Ramos (cell line): ENCODE measurements at regions not wholly inside any gene's neighbourhood (a gene's known extent, or its start where the extent isn't known, plus 50 kb on each side); places are given as distances from the start of the nearest gene placed in this dataset.

Experiments
- in situ Hi-C: fragments of 300-500 bp; cut with MboI; formaldehyde crosslinking; loops from one replicate; pipeline ENCODE4 v1.14.3; 2022; ENCODE audit warnings: low sequenced_read_pairs; ENCODE audit not compliant: unreplicated experiment

DNA sequence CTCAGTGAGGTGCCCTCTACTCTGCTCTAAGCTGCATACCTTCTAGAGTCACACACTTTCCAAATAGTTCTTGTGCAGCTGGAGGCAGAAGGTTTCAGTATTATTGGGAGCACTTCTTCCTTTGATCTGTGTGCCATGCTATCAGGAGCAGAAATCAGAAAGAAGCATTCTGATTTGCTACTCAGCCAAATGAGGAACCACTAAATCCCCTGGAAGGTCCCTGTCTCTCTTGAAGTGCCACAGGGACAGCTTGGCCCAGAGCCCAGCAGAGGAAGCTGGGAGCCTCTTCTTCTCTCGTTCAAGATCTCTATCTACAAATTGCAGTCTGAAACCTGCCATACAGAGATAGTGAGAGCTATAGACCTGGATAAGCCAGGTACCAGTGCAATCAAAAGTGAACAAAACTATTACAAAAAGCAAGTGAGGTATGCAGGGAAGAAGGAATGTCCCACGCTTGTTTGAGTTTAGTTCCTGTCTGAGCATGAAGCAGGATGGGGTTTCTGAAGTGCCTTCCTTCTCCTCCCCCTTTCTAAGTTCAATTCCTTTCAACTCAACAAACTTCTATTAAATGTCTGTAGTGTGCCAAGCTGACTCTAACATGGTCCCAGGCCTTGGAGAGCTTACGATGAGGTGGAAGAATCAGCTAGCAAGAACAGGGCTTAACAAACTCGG, 100.9 kb upstream of the PARP11 start:
- in situ Hi-C loops: no loop called here

DNA sequence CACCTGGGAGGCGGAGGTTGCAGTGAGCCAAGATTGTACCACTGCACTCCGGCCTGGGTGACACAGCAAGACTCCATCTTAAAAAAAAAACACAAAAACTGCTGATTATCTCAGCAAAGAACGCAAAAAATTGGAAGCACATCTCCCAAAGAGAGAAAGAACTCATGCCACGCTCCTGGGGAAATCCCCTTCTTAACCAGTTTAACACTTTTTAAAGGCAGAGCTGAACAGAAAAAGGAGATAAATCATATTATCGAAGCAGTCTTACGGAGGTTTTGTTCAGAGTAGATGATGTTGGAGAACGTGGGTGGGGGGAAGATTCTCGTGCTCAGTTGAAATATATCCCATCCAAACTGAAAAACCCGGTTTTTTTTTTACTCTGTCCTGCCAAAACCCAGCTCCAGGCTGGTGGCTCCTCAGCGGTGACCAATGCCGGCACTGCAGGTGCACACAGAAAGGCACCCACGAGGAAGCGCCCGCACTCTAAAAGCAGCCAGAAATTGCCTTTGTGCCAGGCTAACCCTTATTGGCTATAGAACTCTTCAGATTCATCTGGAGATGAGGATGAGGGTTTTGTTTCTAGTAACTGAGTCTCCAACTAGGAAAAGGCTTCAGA, 100.2 kb upstream of the PARP11 start:
- in situ Hi-C loops: no loop called here

DNA sequence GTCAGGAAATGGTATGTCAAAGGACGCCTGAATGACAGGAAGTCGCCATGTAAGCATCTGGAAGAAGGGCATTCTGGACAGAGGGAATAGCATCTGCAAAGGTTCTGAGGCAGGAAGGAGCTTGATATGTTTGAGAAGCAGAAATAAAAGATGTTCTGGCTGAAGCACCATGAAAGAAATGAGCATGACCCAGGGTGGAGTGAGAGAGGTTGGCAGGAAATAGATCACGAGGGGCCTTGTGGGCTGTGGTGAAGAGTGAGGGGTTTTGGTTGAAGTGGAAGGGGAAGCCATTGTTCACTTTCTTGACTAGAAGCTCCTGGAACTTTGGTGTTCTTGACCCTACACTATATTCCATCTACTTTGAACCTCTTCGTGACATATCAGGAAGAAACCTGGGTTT, 99.4 kb upstream of the PARP11 start:
- in situ Hi-C loops: no loop called here

DNA sequence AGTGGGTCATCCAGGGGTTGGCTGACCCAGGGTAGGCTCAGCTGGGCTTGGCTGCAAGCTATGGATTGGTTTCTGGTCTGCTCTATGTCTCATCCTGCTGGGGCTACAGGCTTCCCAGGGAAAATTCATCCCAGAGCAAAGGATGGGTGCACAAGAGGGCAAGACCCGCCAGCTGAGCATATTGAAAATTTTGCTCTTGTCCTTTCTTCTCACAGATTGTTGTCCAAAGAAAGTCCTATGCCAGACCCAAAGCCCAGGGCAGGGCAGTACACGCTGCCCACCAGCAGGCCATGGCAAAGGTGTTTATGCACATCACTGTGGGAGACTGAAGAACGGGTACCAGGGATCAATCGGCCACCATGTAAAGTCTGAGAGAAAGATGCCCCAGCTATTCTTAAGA, 95.3 kb upstream of the PARP11 start:
- in situ Hi-C loops: no loop called here

DNA sequence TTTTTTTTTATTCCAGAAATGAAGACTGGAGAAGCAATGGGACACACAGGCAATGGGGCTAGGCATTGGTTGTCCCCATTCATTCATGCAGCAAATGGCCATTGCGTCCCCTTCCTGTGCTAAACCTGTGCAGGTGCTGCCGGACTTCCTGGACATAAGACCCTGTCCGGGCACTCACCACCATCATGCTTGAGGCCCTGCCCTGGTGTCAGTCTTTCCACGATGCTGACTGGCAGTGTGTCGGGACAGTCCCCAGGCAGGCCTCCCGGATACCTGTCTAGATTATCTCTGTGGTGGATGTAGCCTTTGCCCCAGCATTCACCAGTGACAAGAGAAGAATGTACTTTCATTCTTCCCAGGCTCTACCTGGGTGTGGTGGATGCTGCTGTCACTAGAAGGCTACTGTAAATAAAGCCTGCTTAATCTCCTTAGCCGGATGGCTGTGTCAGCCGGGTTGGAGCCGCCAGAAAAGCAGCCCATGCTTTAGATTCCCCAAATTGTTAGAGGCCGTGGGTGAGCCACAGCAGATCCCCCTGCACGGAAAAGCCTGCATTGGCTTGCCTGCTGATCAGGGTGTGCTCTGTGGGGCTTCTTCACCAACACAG, 94.5 kb upstream of the PARP11 start:
- in situ Hi-C loops: no loop called here

DNA sequence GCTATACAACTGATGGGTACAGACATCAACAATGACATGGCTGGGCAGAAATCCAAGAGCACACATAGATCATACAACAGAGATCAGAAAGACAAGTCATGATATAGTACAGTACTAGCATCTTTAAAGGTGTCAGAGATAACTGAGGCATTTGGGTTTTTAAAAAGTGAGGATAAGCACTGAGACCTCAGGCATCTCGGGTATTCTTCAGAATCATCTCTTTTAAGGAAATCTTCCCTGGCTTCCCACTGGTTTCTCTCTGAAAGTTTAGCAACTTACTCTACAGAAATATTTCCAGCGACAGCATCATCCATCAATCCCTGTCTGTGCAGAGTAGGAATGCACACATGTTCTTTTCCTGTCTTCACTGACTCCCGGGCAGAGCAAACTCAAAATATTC, 93.2 kb upstream of the PARP11 start:
- in situ Hi-C loops: no loop called here

DNA sequence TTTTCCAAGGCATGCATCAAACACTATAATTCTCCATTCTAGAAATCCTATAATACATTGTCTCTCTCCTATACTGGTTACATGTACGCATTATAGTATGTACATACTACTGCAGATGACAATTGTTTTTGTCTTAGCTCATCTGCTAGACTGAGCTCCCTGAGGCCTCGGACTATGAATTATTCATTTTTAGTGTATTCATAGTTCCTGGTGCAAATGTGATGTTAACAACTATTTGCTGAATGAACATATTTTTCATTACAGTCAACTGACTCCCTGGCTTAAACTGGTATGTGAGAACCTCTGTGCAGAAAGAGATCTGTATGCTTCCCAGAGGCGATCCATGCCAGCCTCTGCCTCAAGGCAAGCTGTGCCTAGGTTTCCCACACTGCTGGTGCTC, 91.8 kb upstream of the PARP11 start:
- in situ Hi-C loops: no loop called here

DNA sequence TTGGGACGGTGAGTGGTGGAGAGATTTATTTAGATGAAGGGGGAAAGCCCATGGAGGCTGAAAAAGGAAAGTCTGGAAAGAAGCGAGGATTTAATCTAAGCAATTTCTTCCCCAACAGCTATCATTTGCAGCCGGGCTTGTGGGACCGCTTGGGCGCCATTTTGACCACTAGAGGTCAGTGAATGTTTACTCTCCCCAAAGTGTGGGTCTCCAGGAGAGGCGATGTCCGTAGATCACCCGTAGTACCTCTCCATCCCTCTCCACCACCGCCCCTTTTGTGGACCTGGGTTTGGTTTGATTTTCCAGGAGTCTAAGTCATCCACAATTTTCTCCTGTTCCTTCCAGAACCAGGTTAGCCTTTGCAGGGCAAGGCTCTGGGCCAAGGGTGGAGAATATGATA, 91.2 kb upstream of the PARP11 start:
- in situ Hi-C loops: no loop called here

DNA sequence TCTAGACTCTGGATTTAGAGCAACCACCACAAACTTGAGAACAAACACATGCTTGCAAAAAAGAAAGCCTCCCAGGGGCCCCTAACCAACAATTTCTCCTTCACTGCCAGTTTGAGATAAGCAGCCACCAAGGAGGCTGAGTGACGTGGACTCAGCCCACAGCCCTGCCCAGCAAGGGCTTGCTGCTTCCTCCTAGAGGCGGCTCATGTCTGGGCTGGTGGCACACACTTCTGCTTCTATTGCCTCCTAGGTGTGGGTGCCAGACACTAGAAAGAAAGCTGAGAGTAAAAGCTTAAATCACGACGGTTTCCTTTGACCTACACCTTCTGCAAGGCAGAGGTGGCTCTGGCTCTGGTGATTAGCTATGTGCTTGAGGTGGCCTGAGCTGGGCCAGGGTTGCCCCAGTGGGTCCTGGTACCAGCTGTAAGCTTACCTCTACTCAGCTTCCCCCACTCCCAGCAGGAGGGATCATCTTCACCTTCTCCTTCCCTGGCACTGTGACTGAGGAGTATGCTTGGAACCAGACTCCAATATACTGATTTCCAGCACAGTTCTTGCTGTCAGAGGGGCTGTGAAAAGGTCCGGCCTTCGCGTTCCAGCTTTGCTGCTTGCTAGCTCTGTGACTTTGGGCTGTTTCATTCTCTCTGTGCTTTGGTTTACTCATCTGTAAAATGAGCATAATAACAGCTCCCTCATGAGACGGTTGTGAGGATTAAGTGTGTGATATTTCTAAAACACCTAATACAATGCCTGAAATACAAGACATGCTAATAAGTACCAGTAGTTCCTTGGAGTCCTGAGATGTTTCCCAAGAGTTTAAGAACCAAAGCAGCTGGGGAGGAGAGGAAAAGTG, 89.7 kb upstream of the PARP11 start:
- in situ Hi-C loops: no loop called here

DNA sequence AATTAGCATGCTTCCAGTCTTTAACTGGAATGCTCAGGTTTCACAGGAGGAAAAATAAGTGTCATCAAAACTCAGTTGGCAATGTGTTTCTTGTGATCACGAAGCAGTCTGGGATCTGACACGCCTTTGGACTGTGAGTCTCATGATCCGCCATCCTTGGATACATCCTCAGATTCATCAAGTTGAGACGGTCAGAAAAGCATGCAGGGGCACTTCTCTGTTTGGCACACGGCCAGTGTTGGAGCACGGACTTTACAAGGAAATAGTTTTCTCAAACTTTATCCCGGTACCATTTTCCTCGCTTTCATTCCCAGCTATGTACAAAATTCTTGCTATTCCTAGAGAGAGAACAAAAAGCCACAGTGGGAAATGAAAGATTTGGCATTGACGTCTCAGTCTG, 88.4 kb upstream of the PARP11 start:
- in situ Hi-C loops: no loop called here

DNA sequence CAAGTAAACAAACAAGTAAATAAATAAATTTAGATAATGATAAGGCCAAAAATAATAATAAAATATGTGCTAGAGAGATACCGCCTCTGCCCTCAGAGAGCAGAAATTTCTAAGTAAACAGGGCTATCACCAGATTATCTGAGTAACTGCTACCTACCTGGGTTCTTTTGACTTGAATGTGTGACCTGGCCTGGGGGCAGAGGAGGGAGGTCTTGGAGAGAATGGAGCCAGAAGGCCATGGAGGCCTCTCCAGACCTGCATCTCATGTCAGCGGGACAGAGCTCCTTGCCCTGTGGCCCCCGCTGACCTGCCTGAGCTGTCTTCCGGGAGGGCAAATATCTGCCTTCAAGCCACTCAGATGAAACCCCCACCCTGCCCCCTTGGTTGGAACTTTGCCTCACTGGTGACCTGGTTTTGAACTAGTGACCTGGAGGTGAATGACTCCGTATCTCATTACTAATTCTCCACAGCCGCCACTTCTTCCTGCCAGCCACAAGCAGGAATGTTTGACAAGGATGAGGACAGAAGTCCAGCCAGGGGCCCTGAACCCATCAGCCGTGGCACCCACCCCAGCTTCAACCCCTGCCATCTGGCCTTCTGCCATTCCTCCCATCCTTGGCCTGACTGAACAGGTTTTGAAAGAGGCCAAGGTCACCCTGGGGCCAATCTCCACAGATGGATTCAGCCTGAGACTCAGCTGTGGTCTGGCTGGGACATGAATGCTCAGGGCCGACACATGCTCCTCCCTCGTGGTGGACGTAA, 86.8 kb upstream of the PARP11 start:
- in situ Hi-C loops: no loop called here

DNA sequence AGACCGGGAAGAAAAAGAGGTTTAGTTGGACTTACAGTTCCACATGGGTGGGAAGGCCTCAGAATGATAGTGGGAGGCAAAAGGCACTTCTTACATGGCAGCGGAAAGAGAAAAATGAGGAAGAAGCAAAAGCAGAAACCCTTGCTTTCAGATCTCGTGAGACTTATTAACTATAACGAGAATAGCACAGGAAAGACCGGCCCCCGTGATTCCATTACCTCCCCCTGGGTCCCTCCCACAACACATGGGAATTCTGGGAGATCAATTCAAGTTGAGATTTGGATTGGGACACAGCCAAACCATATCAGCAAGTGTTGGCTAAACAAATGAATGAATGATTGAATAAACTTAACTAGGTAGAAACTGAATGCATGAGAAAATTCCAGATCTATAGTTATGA, 85.3 kb upstream of the PARP11 start:
- in situ Hi-C loops: no loop called here

DNA sequence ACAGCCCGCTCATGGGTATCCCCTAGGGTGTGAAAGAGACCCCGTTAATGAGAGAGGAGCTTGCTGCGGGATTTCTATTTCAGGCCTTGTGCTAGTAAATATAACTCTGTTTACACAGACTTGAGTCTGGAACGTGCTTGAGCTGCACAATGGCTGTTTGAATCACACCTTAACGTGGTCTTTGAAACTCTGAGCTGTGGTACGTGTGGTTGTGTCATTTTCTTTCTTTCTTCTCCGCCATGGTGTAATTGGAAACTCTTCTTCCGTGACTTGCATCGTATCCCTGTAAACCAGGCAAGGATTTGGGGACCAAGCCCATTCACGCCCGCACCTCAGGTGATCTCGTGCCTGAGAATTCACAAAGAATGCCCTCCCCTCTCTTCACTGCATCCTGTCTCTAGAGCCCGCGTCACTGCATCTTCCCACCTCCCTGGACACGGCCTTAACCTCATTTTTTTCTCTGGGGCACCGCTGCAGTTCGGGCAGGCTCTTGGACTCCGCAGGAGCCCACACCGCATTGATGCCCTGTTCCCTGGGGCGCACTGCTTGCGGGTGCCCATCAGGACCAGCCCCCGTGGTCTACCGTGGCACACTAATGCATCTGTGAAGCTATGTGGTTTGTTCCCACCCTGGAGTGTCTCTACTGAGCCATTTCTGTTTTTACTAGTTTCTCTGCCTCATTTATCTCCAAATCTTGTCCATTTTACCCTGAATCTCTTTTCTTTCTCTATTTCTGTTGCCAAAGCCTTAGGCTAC, 78.4 kb upstream of the PARP11 start:
- in situ Hi-C loops: no loop called here

DNA sequence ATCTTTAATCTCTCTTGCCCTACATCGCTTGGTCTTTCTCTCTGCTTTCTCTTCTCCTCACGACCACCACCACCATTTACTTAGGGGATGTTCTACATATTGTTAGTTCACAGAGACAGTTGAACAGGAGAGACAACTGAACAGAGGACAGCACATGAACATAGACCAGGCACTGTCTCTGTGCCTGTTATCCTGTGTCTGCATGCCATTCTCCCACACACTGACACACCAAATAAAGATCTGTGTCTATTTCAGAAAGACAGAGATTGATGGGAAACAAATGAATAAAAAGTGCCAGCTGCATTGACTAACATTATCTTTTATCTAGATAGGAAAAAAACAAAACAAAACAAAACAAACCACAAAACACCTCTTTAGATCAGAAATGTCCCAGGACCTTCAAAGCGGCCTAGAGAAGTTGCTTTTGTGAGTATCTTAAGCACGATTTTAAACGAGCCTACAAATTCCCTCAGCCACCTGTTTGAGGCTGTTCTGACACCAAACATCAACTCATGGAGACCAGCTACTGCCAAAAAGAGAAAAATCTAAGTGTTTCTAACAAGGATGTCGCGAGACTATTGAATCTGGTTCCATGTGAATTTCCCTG, 77.6 kb upstream of the PARP11 start:
- in situ Hi-C loops: no loop called here

DNA sequence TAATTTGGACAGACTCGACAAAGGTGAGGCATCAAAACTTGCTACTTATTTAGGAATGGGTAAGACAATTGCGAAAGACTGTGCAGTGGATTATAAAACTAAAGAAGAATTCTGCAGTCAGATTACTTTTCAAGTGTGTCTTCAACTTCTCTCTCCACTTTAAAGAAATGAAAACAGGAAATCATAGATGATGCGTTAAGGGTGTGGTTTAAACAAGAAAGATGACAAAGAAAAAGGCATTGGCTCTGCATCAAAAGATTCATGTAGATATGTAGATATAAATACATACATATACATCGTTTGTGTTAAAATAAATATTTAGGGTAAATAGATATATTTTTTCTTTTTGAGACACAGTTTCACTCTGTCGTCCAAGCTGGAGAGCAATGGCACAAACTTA, 74.6 kb upstream of the PARP11 start:
- in situ Hi-C loops: no loop called here

DNA sequence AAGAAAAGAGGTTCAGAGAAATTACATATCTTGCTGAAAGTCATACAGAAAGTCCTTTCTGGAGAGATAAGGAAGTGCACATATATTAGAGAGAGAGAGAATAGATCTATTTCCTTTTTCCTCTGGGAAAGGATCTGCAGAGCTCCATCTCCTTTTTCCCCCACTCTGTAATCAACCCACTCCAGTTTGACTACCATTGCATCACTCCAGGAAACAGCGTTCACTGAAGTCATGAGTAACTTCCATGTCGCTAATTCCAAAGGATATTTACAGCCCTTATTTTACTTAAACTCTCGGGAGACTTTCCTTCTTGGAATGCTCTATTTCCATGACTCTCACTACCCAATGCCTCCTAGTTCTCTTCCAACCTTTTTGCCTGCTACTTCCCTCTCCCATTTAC, 72.5 kb upstream of the PARP11 start:
- in situ Hi-C loops: no loop called here

DNA sequence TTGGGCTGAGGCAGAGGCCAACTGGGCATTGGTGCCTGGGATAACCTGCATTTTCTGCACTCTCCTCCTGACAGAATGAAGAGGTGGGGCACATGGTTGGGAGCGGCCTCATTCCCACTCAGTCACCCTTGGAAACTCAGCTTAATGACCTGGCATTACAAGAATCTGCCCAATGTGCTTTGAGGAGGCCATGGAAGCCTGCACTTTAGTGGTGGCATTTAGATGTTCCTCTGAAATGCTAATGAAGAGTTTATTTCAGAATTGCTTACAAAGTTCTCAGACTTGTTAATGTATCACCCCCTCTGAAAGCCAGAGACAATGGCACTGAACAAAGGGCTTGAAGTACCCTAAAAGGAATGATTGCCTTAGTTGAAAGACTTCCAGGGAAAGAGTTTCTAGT, 71.4 kb upstream of the PARP11 start:
- in situ Hi-C loops: no loop called here

DNA sequence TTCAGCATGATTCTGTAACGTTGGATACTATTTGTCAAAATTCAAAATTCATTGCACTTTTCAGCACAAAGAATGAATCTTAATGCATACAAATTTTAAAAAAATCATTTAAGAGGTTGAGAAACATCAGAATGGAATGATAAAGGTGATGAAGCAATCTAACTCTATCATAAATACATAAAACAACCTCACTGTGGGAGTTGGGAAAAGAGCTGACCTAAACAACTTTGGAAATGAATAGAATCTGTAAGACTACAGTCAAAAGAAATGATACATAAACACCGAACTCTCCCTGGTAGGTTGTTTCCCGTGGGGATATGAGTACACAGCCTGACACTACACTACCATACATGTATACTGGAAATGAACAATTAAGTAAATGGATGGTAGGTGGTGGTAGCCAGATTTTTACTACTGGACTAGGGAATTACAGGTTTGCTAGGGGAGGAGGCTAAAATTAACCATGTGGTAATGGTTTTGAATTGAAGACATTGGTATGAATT, 64.9 kb upstream of the PARP11 start:
- in situ Hi-C loops: no loop called here

DNA sequence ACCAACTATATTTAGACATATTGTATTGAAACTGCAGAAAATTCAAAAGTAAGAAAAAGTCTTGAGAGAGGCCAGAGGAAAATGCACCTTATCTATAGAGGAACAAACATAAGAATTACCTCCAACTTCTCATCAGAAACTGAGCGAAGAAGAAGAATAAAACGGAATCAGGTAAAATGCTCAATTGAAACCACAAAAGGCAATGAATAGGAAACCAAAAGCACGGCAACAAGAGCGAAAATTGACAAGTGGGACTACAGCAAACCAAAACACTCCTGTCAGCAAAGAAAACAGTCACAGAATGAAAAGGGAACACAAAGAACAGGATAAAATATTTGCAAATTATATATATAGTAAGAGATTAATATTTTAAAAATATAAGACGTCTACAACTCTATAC, 61.9 kb upstream of the PARP11 start:
- in situ Hi-C loops: no loop called here
